Progenitor cell of endocrine pancreas (in vitro differentiated cells): ENCODE measurements at regions not wholly inside any gene's neighbourhood (a gene's known extent, or its start where the extent isn't known, plus 50 kb on each side); places are given as distances from the start of the nearest gene placed in this dataset.

Experiments
- DNase-seq: peaks from one replicate; pipeline ENCODE4 v3.0.0; 2021; ENCODE audit warnings: low spot score; ENCODE audit not compliant: unreplicated experiment
- H3K27ac Mint-ChIP-seq: 2 replicates; pipeline ENCODE4 v1.8.0; 2021; ENCODE audit warnings: mild to moderate bottlenecking, moderate library complexity, mixed read lengths
- H3K27me3 Mint-ChIP-seq: 2 replicates; pipeline ENCODE4 v1.8.0; 2021; ENCODE audit warnings: mixed read lengths
- H3K36me3 Mint-ChIP-seq: 2 replicates; pipeline ENCODE4 v1.8.0; 2022; ENCODE audit warnings: mixed read lengths; ENCODE audit not compliant: insufficient read depth
- H3K4me1 Mint-ChIP-seq: 2 replicates; pipeline ENCODE4 v1.8.0; 2021; ENCODE audit warnings: low read depth, mixed read lengths
- H3K4me3 Mint-ChIP-seq: 2 replicates; pipeline ENCODE4 v1.8.0; 2021; ENCODE audit warnings: low read depth, mild to moderate bottlenecking, moderate library complexity, mixed read lengths
- H3K9me3 Mint-ChIP-seq: 2 replicates; pipeline ENCODE4 v1.8.0; 2021; ENCODE audit warnings: low read depth, mixed read lengths
- CTCF ChIP-seq: fragments of 200-600 bp; sonication (generic); IDR thresholded peaks from one replicate; pipeline ENCODE4 v1.5.0; 2021; ENCODE audit warnings: antibody characterized with exemption, mild to moderate bottlenecking; ENCODE audit not compliant: unreplicated experiment

GRCh38 chr2:240298117-240298790 is 137.2 kb upstream of the GPC1 start:
- Mint-ChIP-seq H3K4me3 (no peak overlapping the region), H3K4me1 (no peaks in the 10 kb centered on the region), H3K9me3 (no peaks in the 10 kb centered on the region), H3K27me3 (peaks cover 6% of the 10 kb centered on the region), H3K36me3 (no peaks in the 10 kb centered on the region), H3K27ac (no peak overlapping the region)
- DNase-seq: no peak
- no peak for TF ChIP-seq CTCF

- Mint-ChIP-seq H3K27ac (no peak overlapping the region), H3K36me3 (no peaks in the 10 kb centered on the region), H3K4me1 (peaks cover 3% of the 10 kb centered on the region), H3K27me3 (peaks cover 9% of the 10 kb centered on the region), H3K4me3 (no peak overlapping the region), H3K9me3 (no peaks in the 10 kb centered on the region)
- TF ChIP-seq CTCF: no peak
- DNase-seq: peak; percentile 6
These were observed 136.4 kb upstream of the GPC1 start for GRCh38 chr2:240298803-240299709.

- no peaks in the 10 kb centered on the region for H3K36me3 Mint-ChIP-seq
- H3K4me3 Mint-ChIP-seq: no peak overlapping the region
- no peaks in the 10 kb centered on the region for H3K9me3 Mint-ChIP-seq
- H3K4me1 Mint-ChIP-seq: peaks cover 4% of the 10 kb centered on the region
- no peak for DNase-seq
- H3K27me3 Mint-ChIP-seq: peaks cover 10% of the 10 kb centered on the region
- H3K27ac Mint-ChIP-seq: no peak overlapping the region
- no peak for TF ChIP-seq CTCF
These were observed 135.8 kb upstream of the GPC1 start for GRCh38 chr2:240299710-240300068.

- Mint-ChIP-seq H3K4me3 (no peak overlapping the region), H3K9me3 (no peaks in the 10 kb centered on the region), H3K36me3 (no peaks in the 10 kb centered on the region), H3K27ac (no peak overlapping the region), H3K27me3 (peaks cover 7% of the 10 kb centered on the region), H3K4me1 (peaks cover 4% of the 10 kb centered on the region)
- DNase-seq: peak; percentile 5
- TF ChIP-seq CTCF: no peak
These were observed 135.1 kb upstream of the GPC1 start for GRCh38 chr2:240300261-240300821.

GRCh38 chr2:240300840-240301239 is 134.6 kb upstream of the GPC1 start:
- no peak for TF ChIP-seq CTCF
- H3K27me3 Mint-ChIP-seq: peaks cover 7% of the 10 kb centered on the region
- DNase-seq: peak; percentile 4
- no peaks in the 10 kb centered on the region for H3K9me3 Mint-ChIP-seq
- H3K4me3 Mint-ChIP-seq: no peak overlapping the region
- H3K4me1 Mint-ChIP-seq: peaks cover 4% of the 10 kb centered on the region
- no peak overlapping the region for H3K27ac Mint-ChIP-seq
- no peaks in the 10 kb centered on the region for H3K36me3 Mint-ChIP-seq
